HG03064 (cell line): ENCODE measurements at regions not wholly inside any gene's neighbourhood (a gene's known extent, or its start where the extent isn't known, plus 50 kb on each side); places are given as distances from the start of the nearest gene placed in this dataset.

Experiments
- ATAC-seq: cut with Tn5 transposase; IDR thresholded peaks from one replicate; pipeline ENCODE4 v1.9.1; 2021; ENCODE audit warnings: low read depth; ENCODE audit not compliant: unreplicated experiment

GRCh38 chr3:72595927-72596610 is 252.2 kb downstream of the SHQ1 start:
- no peak for ATAC-seq

- no peak for ATAC-seq
Observed at GRCh38 chr3:72595376-72595775, 252.9 kb downstream of the SHQ1 start.

GRCh38 chr3:72594615-72595215 is 253.5 kb downstream of the SHQ1 start:
- no peak for ATAC-seq

GRCh38 chr3:72593881-72594397 is 254.3 kb downstream of the SHQ1 start:
- ATAC-seq, result no peak

GRCh38 chr3:72591522-72592421 is 256.5 kb downstream of the SHQ1 start:
- no peak for ATAC-seq

GRCh38 chr3:72590732-72591221 is 257.5 kb downstream of the SHQ1 start:
- no peak for ATAC-seq

GRCh38 chr3:72587282-72587681 is 261.0 kb downstream of the SHQ1 start:
- no peak for ATAC-seq

GRCh38 chr3:72586694-72587093 is 261.6 kb downstream of the SHQ1 start:
- no peak for ATAC-seq

GRCh38 chr3:72585966-72586365 is 262.3 kb downstream of the SHQ1 start:
- ATAC-seq, result no peak

GRCh38 chr3:72584262-72584661 is 264.0 kb downstream of the SHQ1 start:
- ATAC-seq, result no peak

- ATAC-seq, result no peak
Observed at GRCh38 chr3:72582963-72583362, 265.3 kb downstream of the SHQ1 start.

GRCh38 chr3:72582211-72582878 is 265.9 kb downstream of the SHQ1 start:
- peak; percentile 95 for ATAC-seq

GRCh38 chr3:72580900-72581299 is 267.3 kb downstream of the SHQ1 start:
- no peak for ATAC-seq

- no peak for ATAC-seq
Observed at GRCh38 chr3:72580246-72580756, 267.9 kb downstream of the SHQ1 start.

- no peak for ATAC-seq
Observed at GRCh38 chr3:72579581-72580245, 268.5 kb downstream of the SHQ1 start.

- ATAC-seq, result no peak
Observed at GRCh38 chr3:72579191-72579580, 269.1 kb downstream of the SHQ1 start.

- no peak for ATAC-seq
Observed at GRCh38 chr3:72577190-72577589, 271.1 kb downstream of the SHQ1 start.

- no peak for ATAC-seq
Observed at GRCh38 chr3:72576563-72576962, 271.7 kb downstream of the SHQ1 start.

GRCh38 chr3:72574144-72574543 is 274.1 kb downstream of the SHQ1 start:
- no peak for ATAC-seq

- no peak for ATAC-seq
Observed at GRCh38 chr3:72573051-72573450, 275.2 kb downstream of the SHQ1 start.
